ENCODE measurements at regions not wholly inside any gene's neighbourhood (a gene's known extent, or its start where the extent isn't known, plus 50 kb on each side); places are given as distances from the start of the nearest gene placed in this dataset.
"Not testable (repeated sequence)": the region's sequence is repeated elsewhere in the genome, so short reads cannot be mapped to it uniquely, and the experiment has no call there.

- DNase-seq = no peak
- no peak overlapping the region for H3K4me3 ChIP-seq
- 60 to 63% methylated on average over 2 of the region's 2 CpGs for WGBS, 2 donors
- no peaks in the 10 kb centered on the region for H3K27me3 ChIP-seq
- no peaks in the 10 kb centered on the region for H3K4me1 ChIP-seq
- H3K36me3 ChIP-seq = no peaks in the 10 kb centered on the region
- H3K9me3 ChIP-seq = no peaks in the 10 kb centered on the region
- no peak for TF ChIP-seq POLR2A (IDR thresholded peaks at IDR 0.05)
- no peak for TF ChIP-seq CTCF (IDR thresholded peaks at IDR 0.05)
- no peak overlapping the region for H3K27ac ChIP-seq
- intact Hi-C loops (cut with DNase I) = no loop called here
Observed at GRCh38 chr3:33977227-33977626, 178.8 kb downstream of the PDCD6IP start.

- no peak overlapping the region for H3K27ac ChIP-seq
- TF ChIP-seq POLR2A (IDR thresholded peaks at IDR 0.05) (no peak), CTCF (IDR thresholded peaks at IDR 0.05) (peak in 4 of 6 experiments; percentile 32 to 65 (median 40))
- H3K4me1 ChIP-seq = no peaks in the 10 kb centered on the region
- no peak overlapping the region for H3K4me3 ChIP-seq
- WGBS, 2 donors = 16 to 17% methylated on average over 3 of the region's 3 CpGs
- H3K9me3 ChIP-seq = no peaks in the 10 kb centered on the region
- intact Hi-C loops (cut with DNase I) = no loop called here
- H3K27me3 ChIP-seq = no peaks in the 10 kb centered on the region
- no peaks in the 10 kb centered on the region for H3K36me3 ChIP-seq
- no peak for DNase-seq
Observed at GRCh38 chr3:33980252-33980651, 181.8 kb downstream of the PDCD6IP start.

GRCh38 chr3:33982269-33982798 lies 183.9 kb downstream of the PDCD6IP start:
- no peak overlapping the region for H3K27ac ChIP-seq
- intact Hi-C loops (cut with DNase I) = no loop called here
- H3K4me1 ChIP-seq = no peaks in the 10 kb centered on the region
- no peaks in the 10 kb centered on the region for H3K9me3 ChIP-seq
- no peak overlapping the region for H3K4me3 ChIP-seq
- no peak for DNase-seq
- WGBS, 2 donors = 68 to 85% methylated on average over 4 of the region's 4 CpGs
- no peaks in the 10 kb centered on the region for H3K36me3 ChIP-seq
- TF ChIP-seq CTCF (IDR thresholded peaks at IDR 0.05) = no peak
- TF ChIP-seq POLR2A (IDR thresholded peaks at IDR 0.05) = no peak
- H3K27me3 ChIP-seq = no peaks in the 10 kb centered on the region

GRCh38 chr3:33982949-33983348 lies 184.5 kb downstream of the PDCD6IP start:
- intact Hi-C loops (cut with DNase I); H3K9me3 ChIP-seq; H3K4me1 ChIP-seq; H3K36me3 ChIP-seq; H3K27ac ChIP-seq; DNase-seq; H3K27me3 ChIP-seq; H3K4me3 ChIP-seq: not testable (repeated sequence)
- 100% methylated on average over 1 of the region's 1 CpG for WGBS, 2 donors

- TF ChIP-seq POLR2A (IDR thresholded peaks at IDR 0.05) = no peak
- Histone ChIP-seq H3K27ac (no peak overlapping the region), H3K27me3 (no peaks in the 10 kb centered on the region), H3K4me1 (no peaks in the 10 kb centered on the region), H3K36me3 (no peaks in the 10 kb centered on the region), H3K4me3 (no peak overlapping the region), H3K9me3 (no peaks in the 10 kb centered on the region)
- WGBS, 2 donors = 33% methylated on average over 1 of the region's 6 CpGs; no CpG with 5 or more reads in 1 of the 2 donors
- no peak for DNase-seq
- intact Hi-C loops (cut with DNase I) = no loop called here
Observed at GRCh38 chr3:33989229-33989628, 190.8 kb downstream of the PDCD6IP start.

- Histone ChIP-seq H3K36me3 (no peaks in the 10 kb centered on the region), H3K27ac (no peak overlapping the region), H3K4me3 (no peak overlapping the region), H3K27me3 (no peaks in the 10 kb centered on the region), H3K4me1 (no peaks in the 10 kb centered on the region), H3K9me3 (peaks cover 0 to 9% (median 8%) of the 10 kb centered on the region in 3 donors)
- no peak for DNase-seq
- 64 to 85% methylated on average over 1 of the region's 1 CpG for WGBS, 2 donors
- TF ChIP-seq CTCF (IDR thresholded peaks at IDR 0.05) (no peak), POLR2A (IDR thresholded peaks at IDR 0.05) (no peak)
- intact Hi-C loops (cut with DNase I) = no loop called here
Observed at GRCh38 chr3:33991673-33992072, 193.2 kb downstream of the PDCD6IP start.

All from esophagus squamous epithelium (tissue), 5 donors.